GM13977 (cell line): ENCODE measurements at regions not wholly inside any gene's neighbourhood (a gene's known extent, or its start where the extent isn't known, plus 50 kb on each side); places are given as distances from the start of the nearest gene placed in this dataset.
"Not testable (repeated sequence)": the region's sequence is repeated elsewhere in the genome, so short reads cannot be mapped to it uniquely, and the experiment has no call there.

Experiments
- DNase-seq: peaks from one replicate; pipeline ENCODE4 v3.0.0; 2012; ENCODE audit warnings: low spot score
- in situ Hi-C: fragments of 300-500 bp; cut with MboI; formaldehyde crosslinking; loops from one replicate; pipeline ENCODE4 v1.12.0; 2022; ENCODE audit warnings: low sequenced_read_pairs, low pct_unique_long_range_greater_than_20kb, mixed read lengths, inconsistent platforms; ENCODE audit not compliant: unreplicated experiment
- TF ChIP-seq, protein P1 (sequence below): IDR thresholded peaks from 2 replicates; pipeline ENCODE4 v1.5.1; 2012; ENCODE audit warnings: mild to moderate bottlenecking, control low read depth; ENCODE audit not compliant: insufficient read depth; ENCODE audit errors: extremely low read depth, missing control alignments

DNA sequence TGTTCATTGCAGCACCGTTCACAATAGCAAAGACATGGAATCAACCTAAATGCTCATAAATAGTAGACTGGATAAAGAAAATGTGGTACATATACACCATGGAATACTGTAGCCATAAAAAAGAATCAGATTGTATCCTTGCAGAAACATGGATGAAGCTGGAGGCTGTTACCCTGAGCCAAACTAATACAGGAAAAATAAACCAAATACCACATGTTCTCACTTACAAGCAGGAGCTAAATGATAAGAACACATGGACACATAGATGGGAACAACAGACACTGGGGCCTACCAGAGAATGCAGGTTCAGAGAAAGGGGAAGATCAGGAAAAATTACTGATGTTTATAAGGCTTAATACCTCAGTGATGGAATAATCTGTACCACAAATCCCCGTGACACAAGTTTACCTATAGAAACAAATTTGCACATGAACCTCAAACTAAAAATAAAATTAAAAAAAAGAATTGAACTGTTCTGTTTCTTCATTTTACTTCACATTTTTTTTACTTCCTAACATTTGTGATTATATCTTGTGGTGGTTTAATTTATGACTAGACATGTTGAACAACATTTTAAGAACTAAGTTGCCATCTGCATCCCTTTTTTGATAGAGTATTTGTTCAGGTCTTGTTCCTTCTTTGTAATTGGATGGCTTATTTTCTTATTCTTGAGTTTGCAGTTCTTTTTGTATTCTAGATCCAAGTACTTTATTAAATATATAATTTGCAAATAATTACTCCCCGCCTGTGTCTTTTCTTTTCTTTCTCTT lies 835.2 kb downstream of the FSCB start:
- TF ChIP-seq, protein P1, sequence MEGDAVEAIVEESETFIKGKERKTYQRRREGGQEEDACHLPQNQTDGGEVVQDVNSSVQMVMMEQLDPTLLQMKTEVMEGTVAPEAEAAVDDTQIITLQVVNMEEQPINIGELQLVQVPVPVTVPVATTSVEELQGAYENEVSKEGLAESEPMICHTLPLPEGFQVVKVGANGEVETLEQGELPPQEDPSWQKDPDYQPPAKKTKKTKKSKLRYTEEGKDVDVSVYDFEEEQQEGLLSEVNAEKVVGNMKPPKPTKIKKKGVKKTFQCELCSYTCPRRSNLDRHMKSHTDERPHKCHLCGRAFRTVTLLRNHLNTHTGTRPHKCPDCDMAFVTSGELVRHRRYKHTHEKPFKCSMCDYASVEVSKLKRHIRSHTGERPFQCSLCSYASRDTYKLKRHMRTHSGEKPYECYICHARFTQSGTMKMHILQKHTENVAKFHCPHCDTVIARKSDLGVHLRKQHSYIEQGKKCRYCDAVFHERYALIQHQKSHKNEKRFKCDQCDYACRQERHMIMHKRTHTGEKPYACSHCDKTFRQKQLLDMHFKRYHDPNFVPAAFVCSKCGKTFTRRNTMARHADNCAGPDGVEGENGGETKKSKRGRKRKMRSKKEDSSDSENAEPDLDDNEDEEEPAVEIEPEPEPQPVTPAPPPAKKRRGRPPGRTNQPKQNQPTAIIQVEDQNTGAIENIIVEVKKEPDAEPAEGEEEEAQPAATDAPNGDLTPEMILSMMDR, result no peak
- no peak for DNase-seq
- in situ Hi-C loops, result no loop called here

DNA sequence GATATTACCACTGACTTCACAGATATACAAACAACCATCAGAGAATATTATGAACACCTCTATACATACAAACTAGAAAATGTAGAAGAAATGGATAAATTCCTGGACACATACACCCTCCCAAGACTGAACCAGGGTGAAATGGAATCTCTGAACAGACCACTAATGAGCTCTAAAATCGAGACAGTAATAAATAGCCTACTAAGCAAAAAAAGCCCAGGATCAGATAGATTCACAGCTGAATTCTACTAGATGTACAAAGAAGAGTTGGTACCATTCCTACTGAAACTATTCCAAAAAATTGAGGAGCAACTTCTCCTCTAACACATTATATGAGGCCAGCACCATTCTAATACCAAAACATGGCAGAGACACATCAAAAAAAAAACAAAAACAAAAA lies 837.7 kb downstream of the FSCB start:
- DNase-seq, result no peak
- in situ Hi-C loops, result no loop called here
- TF ChIP-seq, protein P1, result no peak

DNA sequence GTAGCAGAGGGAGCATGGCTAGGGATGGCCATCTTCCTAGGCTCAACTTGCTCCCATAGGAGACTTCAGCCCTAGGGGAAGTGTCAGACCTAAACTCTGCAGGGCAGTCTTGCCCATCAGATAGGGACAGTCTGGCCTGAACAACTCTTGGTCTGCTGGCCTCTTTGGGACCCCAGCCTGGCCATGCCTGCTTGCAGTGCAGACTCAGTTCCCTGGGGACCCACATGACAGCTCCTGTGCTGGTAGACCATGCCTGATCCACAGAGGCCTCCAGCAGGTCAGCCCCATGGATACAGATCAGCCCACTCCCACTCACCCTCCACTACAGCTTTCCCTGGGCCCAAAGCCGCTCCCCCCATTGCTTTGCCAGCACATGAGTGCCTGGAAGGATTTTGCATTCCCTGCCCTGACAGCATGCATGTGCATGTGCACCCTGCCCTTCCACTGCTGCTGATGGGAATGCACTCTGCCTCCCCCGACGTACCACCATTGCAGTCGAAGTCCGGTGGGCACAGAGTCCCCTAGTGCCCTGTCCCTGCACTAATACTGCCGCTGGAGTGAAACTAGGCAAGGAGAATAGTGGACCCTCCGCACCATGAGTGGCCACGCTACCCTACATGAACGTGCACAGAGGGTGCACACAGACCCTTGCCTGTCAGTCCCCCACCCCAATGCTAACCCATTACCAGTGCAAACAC lies 841.4 kb downstream of the FSCB start:
- TF ChIP-seq, protein P1, result no peak
- DNase-seq, result no peak
- in situ Hi-C loops, result no loop called here

DNA sequence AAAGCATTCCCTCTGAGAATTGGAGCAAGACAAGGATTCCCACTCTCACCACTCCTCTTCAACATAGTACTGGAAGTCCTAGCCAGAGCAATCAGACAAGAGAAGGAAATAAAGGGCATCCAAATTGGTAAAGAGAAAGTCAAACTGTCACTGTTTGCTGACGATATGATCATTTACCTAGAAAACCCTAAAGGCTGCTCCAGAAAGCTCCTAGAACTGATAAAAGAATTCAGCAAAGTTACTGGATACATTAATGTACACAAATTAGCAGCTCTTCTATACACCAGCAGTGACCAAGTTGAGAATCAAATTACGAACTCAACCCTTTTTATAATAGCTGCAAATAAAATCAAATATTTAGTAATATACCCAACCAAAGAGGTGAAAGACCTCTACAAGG lies 851.9 kb downstream of the FSCB start:
- not testable (repeated sequence) for DNase-seq

DNA sequence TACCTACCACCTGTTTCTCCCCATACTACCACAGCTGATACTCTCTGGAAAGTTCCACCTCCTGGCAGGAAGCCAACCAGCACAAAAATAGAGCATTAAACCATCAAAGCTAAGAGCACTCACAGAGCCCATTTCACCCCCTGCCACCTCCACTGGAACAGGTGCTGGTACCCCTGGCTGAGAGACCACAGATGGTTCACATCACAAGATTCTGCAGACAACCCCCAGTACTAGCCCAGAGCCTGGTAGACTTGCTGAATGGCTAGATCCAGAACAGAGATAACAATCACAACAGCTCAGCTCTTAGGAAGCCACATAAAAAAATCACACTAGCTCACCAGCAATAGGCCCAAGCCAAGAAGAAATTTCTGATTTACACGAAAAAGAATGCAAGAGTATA lies 855.2 kb downstream of the FSCB start:
- in situ Hi-C loops, result no loop called here
- no peak for DNase-seq
- TF ChIP-seq, protein P1, result no peak

More for the DNA sequence above, 851.9 kb downstream of the FSCB start:
- in situ Hi-C loops, result not testable (repeated sequence)

DNA sequence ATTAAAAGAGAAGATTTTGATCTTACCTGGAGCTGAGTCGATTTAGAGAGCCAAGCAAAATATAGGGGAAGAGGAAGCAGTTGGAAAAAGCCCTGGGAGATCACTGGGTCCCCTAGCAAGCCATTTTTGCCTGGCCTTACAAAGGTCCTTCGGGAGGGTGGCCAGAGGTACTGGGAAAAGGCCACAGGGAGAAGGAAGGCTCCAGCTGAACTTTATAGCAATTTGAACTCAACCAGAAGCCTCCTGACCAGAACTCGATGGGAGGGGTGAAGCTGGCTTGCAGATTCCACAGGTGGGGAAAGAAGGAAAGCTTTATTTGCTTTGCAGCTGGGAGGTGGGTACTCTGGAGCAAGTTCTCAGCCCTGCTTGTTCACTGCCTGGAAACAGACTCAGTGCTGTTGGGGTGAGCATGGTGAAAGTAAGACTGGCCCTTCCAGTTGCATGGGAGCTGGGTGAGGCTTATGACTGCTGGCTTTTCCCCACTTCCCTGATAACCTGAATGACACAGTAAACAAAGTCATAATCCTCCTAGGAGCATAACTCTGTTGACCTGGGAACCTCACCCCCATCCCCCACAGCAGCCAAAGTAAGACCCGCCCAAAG lies 855.8 kb downstream of the FSCB start:
- DNase-seq, result no peak
- in situ Hi-C loops, result no loop called here
- TF ChIP-seq, protein P1, result no peak

DNA sequence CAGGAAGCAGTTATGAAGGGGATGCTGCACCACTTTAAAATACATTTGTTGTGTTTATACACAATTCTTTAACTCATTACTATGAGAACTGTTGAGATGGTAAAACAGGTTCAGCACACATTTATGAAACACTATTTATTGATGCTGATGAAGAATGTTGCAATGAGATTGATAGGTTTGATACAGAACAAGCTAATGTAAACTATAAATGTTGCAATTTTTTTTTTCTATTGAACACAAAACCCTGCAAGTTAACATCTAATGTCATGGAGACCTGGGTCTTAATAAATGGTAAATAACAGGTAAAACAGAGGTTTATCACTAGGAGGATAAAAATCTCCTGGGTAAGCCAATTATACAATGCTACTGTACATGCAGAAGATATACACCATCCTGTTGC lies 857.6 kb downstream of the FSCB start:
- in situ Hi-C loops, result no loop called here
- TF ChIP-seq, protein P1, result no peak
- DNase-seq, result no peak
